Panc1 (cell line): ENCODE measurements at regions not wholly inside any gene's neighbourhood (a gene's known extent, or its start where the extent isn't known, plus 50 kb on each side); places are given as distances from the start of the nearest gene placed in this dataset.

Experiments
- ATAC-seq: fragments of 200-7000 bp; cut with Tn5 transposase; 2 replicates; pipeline ENCODE4 v1.9.1; 2020; ENCODE audit warnings: mild to moderate bottlenecking, moderate library complexity
- BruUV-seq: library from RNA; stranded (reverse); fragments of 400-500 nt; replicated peaks from 2 replicates; lab custom pipeline; 2021; lab: Mats Ljungman, UMichigan
- CTCF ChIA-PET: fragments of 300-600 bp; sonication (Branson Sonifier 250); formaldehyde crosslinking; loops from one replicate; lab custom pipeline; 2022; ENCODE audit warnings: antibody characterized with exemption; lab: Charles Lee
- POLR2A ChIA-PET: fragments of 300-600 bp; sonication (Branson Sonifier 250); formaldehyde crosslinking; loops from one replicate; lab custom pipeline; 2022; ENCODE audit warnings: antibody characterized with exemption; lab: Charles Lee
- DNase-seq: peaks from one replicate; pipeline ENCODE4 v3.0.0-alpha.2; 2010; ENCODE audit warnings: low read depth, low spot score
- H3K27ac ChIP-seq: 2 replicates; pipeline ENCODE4 v1.5.1; 2011; ENCODE audit warnings: mild to moderate bottlenecking, low read length, inconsistent platforms
- H3K27me3 ChIP-seq: fragments of 200-500 bp; sonication (Bioruptor generic); 2 replicates; pipeline ENCODE4 v1.6.0; 2014; ENCODE audit warnings: low read length, inconsistent platforms; ENCODE audit not compliant: control insufficient read depth, insufficient read depth
- H3K36me3 ChIP-seq: fragments of 200-500 bp; sonication (Bioruptor generic); 2 replicates; pipeline ENCODE4 v1.5.1; 2014; ENCODE audit warnings: inconsistent platforms, mild to moderate bottlenecking, low read length, moderate library complexity; ENCODE audit not compliant: control insufficient read depth, insufficient read depth
- H3K4me1 ChIP-seq: 2 replicates; pipeline ENCODE4 v1.5.1; 2011; ENCODE audit warnings: inconsistent platforms, mild to moderate bottlenecking, low read length, moderate library complexity; ENCODE audit not compliant: control insufficient read depth, insufficient read depth
- H3K4me3 ChIP-seq, 2 experiments: 2 replicates each; pipeline ENCODE4 v1.5.1; 2011 to 2012; ENCODE audit warnings: low read depth in 2 of 2, low read length in 2 of 2, mild to moderate bottlenecking in 2 of 2, inconsistent platforms in 1 of 2, moderate library complexity in 1 of 2
- H3K9me3 ChIP-seq: fragments of 200-500 bp; sonication (Bioruptor generic); 2 replicates; pipeline ENCODE4 v1.5.1; 2014; ENCODE audit warnings: low read depth, mild to moderate bottlenecking, inconsistent platforms, low read length, moderate library complexity; ENCODE audit not compliant: control insufficient read depth, insufficient read depth
- CTCF ChIP-seq: fragments of 450-650 bp; IDR thresholded peaks from 2 replicates; pipeline ENCODE4 v1.5.1; 2017; ENCODE audit warnings: mild to moderate bottlenecking
- POLR2AphosphoS5 ChIP-seq: IDR thresholded peaks from 2 replicates; pipeline ENCODE4 v1.6.1; 2012; ENCODE audit warnings: mild to moderate bottlenecking, low read depth, low read length, moderate library complexity
- REST ChIP-seq, 2 experiments: IDR thresholded peaks; 2 replicates each; pipeline ENCODE4 v1.6.1; 2011 to 2012; ENCODE audit warnings: low read depth in 2 of 2, control low read depth in 1 of 2, low read length in 1 of 2, mild to moderate bottlenecking in 1 of 2, moderate library complexity in 1 of 2; ENCODE audit not compliant: insufficient read depth in 1 of 2
- SIN3A ChIP-seq: IDR thresholded peaks from 2 replicates; pipeline ENCODE4 v1.6.1; 2012; ENCODE audit warnings: low read depth, mild to moderate bottlenecking, low read length, moderate library complexity, borderline replicate concordance; ENCODE audit not compliant: insufficient read depth
- TCF7L2 ChIP-seq: IDR thresholded peaks from 2 replicates; pipeline ENCODE4 v1.6.1; 2011; ENCODE audit warnings: mild to moderate bottlenecking, low read depth, low read length, inconsistent platforms
- in situ Hi-C: cut with HindIII; loops from 2 replicates; pipeline ENCODE4 v1.10.0; 2016; ENCODE audit warnings: low sequenced_read_pairs, low pct_unique_long_range_greater_than_20kb
- intact Hi-C: fragments of 100-400 bp; cut with micrococcal nuclease; formaldehyde crosslinking; loops from one replicate; pipeline ENCODE4 v1.10.0; 2022; ENCODE audit not compliant: unreplicated experiment

DNA sequence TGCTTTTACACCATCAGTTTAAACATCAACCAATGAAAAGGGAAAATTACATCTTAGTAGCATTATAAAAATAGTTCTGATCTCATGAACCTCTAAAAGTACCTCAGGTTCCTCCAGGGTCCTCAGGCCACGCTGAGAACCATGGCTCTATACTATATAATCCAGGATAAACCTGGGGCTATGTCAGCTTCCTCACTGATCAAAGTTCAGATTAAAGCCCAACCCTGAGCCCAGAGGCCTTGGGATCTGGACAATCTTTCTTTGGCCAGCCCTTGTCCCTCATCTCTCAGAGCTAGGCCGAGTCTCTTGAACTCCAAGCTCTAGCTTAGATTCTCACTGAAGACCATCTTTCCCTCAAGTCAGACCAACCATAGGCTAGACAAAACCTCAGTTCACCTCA is 168.3 kb downstream of the PLPP3 start:
- ATAC-seq (no peak), DNase-seq (no peak)
- no peak overlapping the region for H3K27ac ChIP-seq
- ChIA-PET POLR2A (no interaction called here), CTCF (no interaction called here)
- no peaks in the 10 kb centered on the region for H3K36me3 ChIP-seq
- H3K27me3 ChIP-seq: no peaks in the 10 kb centered on the region; the same call in 1 of the 2 replicates
- no TSS peak for BruUV-seq
- intact Hi-C loops: loop anchor here (10.0 kb wide), 1 partner anchor 164 kb away; the partner anchor contains the start of gene PLPP3
- no peaks in the 10 kb centered on the region for H3K4me1 ChIP-seq
- in situ Hi-C loops: no loop called here
- no peaks in the 10 kb centered on the region for H3K9me3 ChIP-seq
- TF ChIP-seq SIN3A: no peak
- no peak for TF ChIP-seq POLR2AphosphoS5
- TF ChIP-seq REST (IDR thresholded peaks at IDR 0.05; ENCODE audit: insufficient read depth in 1 of 2, low read depth in 2 of 2, low read length in 1 of 2): no peak
- TF ChIP-seq TCF7L2: no peak
- TF ChIP-seq CTCF: no peak
- H3K4me3 ChIP-seq: no peak overlapping the region

DNA sequence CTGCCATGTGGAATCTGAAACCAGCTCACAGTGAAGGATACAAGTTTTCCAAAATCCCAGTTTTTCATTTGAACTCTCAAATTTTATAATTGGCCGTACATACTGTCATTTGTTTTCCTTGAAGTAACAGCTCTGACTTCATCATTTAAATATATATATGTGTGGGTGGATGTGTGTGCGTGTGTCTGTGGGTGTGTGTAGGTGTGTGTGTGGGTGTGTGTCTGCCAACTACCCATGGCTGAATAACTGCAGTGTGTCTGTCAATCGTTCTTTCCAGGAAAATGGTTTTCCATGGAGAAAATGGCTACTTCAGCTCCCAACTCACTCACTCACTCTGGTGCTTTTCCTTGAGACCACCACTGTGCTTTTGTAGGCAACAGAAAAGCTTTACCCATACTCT is 169.0 kb downstream of the PLPP3 start:
- Histone ChIP-seq H3K36me3 (no peaks in the 10 kb centered on the region), H3K4me3 (no peak overlapping the region), H3K27me3 (no peaks in the 10 kb centered on the region; the same call in 1 of the 2 replicates), H3K4me1 (no peaks in the 10 kb centered on the region), H3K9me3 (no peaks in the 10 kb centered on the region), H3K27ac (no peak overlapping the region)
- intact Hi-C loops: loop anchor here (10.0 kb wide), 1 partner anchor 164 kb away; the partner anchor contains the start of gene PLPP3
- no TSS peak for BruUV-seq
- ChIA-PET POLR2A (no interaction called here), CTCF (no interaction called here)
- ATAC-seq: no peak
- no peak for DNase-seq
- TF ChIP-seq CTCF: no peak
- TF ChIP-seq REST (IDR thresholded peaks at IDR 0.05; ENCODE audit: insufficient read depth in 1 of 2, low read depth in 2 of 2, low read length in 1 of 2): no peak
- TF ChIP-seq SIN3A: no peak
- no peak for TF ChIP-seq TCF7L2
- no peak for TF ChIP-seq POLR2AphosphoS5
- in situ Hi-C loops: no loop called here
